D721Med (cell line): ENCODE measurements at regions not wholly inside any gene's neighbourhood (a gene's known extent, or its start where the extent isn't known, plus 50 kb on each side); places are given as distances from the start of the nearest gene placed in this dataset.

Source experiments
- DNase-seq: peaks from one replicate; pipeline ENCODE4 v3.0.0; 2011; ENCODE audit warnings: low spot score; ENCODE audit not compliant: insufficient read length
- FAIRE-seq: peaks from 2 replicates; lab custom pipeline; 2011; peaks lifted over from hg19 to GRCh38; lab: Jason Lieb, UNC
- CTCF ChIP-seq: IDR thresholded peaks from 2 replicates; pipeline ENCODE4 v1.5.1; 2012; ENCODE audit warnings: mild to moderate bottlenecking, control low read depth; ENCODE audit not compliant: insufficient read depth; ENCODE audit errors: missing control alignments

GRCh38 chr13:74678308-74678965 is 544.2 kb upstream of the KLF12 start:
- FAIRE-seq (no peak), DNase-seq (no peak)
- TF ChIP-seq CTCF, result no peak

- TF ChIP-seq CTCF, result no peak
- FAIRE-seq (no peak), DNase-seq (no peak)
Measured at GRCh38 chr13:74675972-74676371, 541.8 kb upstream of the KLF12 start.

GRCh38 chr13:74675182-74675581 is 541.0 kb upstream of the KLF12 start:
- DNase-seq, result no peak
- FAIRE-seq, result no peak
- no peak for TF ChIP-seq CTCF

GRCh38 chr13:74674720-74675119 is 540.5 kb upstream of the KLF12 start:
- no peak for DNase-seq
- FAIRE-seq, result no peak
- TF ChIP-seq CTCF, result no peak

GRCh38 chr13:74669149-74669548 is 534.9 kb upstream of the KLF12 start:
- FAIRE-seq (no peak), DNase-seq (no peak)
- no peak for TF ChIP-seq CTCF

DNA sequence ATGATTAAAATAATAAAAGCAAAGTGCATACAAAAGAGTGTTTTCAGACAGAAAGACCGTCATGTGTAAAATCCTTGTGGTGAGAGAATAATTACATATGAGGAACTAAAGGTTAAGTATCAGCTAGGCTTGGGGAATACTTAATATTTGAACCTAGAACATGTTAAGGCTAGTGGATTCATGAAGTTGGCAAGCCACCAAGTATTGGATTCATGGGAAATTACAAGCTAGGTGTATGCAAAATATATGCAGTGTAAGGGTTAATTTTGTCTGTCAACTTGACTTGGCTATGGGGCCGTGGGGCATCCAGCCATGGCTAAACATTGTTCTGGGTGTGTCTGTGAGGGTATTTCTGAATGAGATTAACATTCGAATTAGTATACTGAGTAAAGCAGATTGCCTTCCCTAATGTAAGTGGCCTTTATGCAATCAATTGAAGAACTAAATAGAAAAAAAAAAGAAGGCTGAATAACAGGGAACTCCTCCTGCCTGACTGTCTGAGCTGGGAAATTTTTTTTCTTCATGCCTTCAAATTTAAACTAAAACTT is 533.5 kb upstream of the KLF12 start:
- no peak for FAIRE-seq
- no peak for TF ChIP-seq CTCF
- DNase-seq, result no peak

GRCh38 chr13:74662905-74663304 is 528.7 kb upstream of the KLF12 start:
- no peak for TF ChIP-seq CTCF
- DNase-seq (no peak), FAIRE-seq (no peak)
